ENCODE measurements at regions not wholly inside any gene's neighbourhood (a gene's known extent, or its start where the extent isn't known, plus 50 kb on each side); places are given as distances from the start of the nearest gene placed in this dataset.

GRCh38 chr3:6549296-6549695, 311.6 kb upstream of the GRM7 start:
- H3K9me3 ChIP-seq (ENCODE audit: control insufficient read depth in 1 of 2, low read length in 2 of 2), result peaks cover 5 to 15% of the 10 kb centered on the region in 2 donors

GRCh38 chr3:6551165-6551564, 309.8 kb upstream of the GRM7 start:
- peaks cover 5 to 15% of the 10 kb centered on the region in 2 donors for H3K9me3 ChIP-seq (ENCODE audit: control insufficient read depth in 1 of 2, low read length in 2 of 2)
- H3K27ac ChIP-seq (ENCODE audit: low read length), result no peak overlapping the region
- H3K4me3 ChIP-seq (ENCODE audit: low read depth in 1 of 2, low read length in 2 of 2), result no peak overlapping the region

More at GRCh38 chr3:6549296-6549695, 311.6 kb upstream of the GRM7 start:
- H3K4me3 ChIP-seq (ENCODE audit: low read depth in 1 of 2, low read length in 2 of 2), result peak overlapping the region in 1 of 2 donors; percentile 19
- no peaks in the 10 kb centered on the region for H3K4me1 ChIP-seq (ENCODE audit: control insufficient read depth in 1 of 2, insufficient read depth in 2 of 2, low read length in 2 of 2)
- H3K36me3 ChIP-seq (ENCODE audit: control insufficient read depth in 1 of 2, insufficient read depth in 2 of 2, low read length in 2 of 2), result no peaks in the 10 kb centered on the region
- H3K27me3 ChIP-seq (ENCODE audit: low read depth, low read length), result no peaks in the 10 kb centered on the region
- H3K27ac ChIP-seq (ENCODE audit: low read length), result no peak overlapping the region

GRCh38 chr3:6560259-6560658, 300.7 kb upstream of the GRM7 start:
- Histone ChIP-seq H3K36me3 (ENCODE audit: control insufficient read depth in 1 of 2, insufficient read depth in 2 of 2, low read length in 2 of 2) (no peaks in the 10 kb centered on the region), H3K4me3 (ENCODE audit: low read depth in 1 of 2, low read length in 2 of 2) (no peak overlapping the region), H3K27me3 (ENCODE audit: low read depth, low read length) (no peaks in the 10 kb centered on the region), H3K27ac (ENCODE audit: low read length) (no peak overlapping the region), H3K9me3 (ENCODE audit: control insufficient read depth in 1 of 2, low read length in 2 of 2) (no peaks in the 10 kb centered on the region), H3K4me1 (ENCODE audit: control insufficient read depth in 1 of 2, insufficient read depth in 2 of 2, low read length in 2 of 2) (no peaks in the 10 kb centered on the region)

More at GRCh38 chr3:6551165-6551564, 309.8 kb upstream of the GRM7 start:
- H3K27me3 ChIP-seq (ENCODE audit: low read depth, low read length), result no peaks in the 10 kb centered on the region
- H3K4me1 ChIP-seq (ENCODE audit: control insufficient read depth in 1 of 2, insufficient read depth in 2 of 2, low read length in 2 of 2), result no peaks in the 10 kb centered on the region
- no peaks in the 10 kb centered on the region for H3K36me3 ChIP-seq (ENCODE audit: control insufficient read depth in 1 of 2, insufficient read depth in 2 of 2, low read length in 2 of 2)

GRCh38 chr3:6567241-6567640, 293.7 kb upstream of the GRM7 start:
- no peak overlapping the region for H3K27ac ChIP-seq (ENCODE audit: low read length)
- no peaks in the 10 kb centered on the region for H3K27me3 ChIP-seq (ENCODE audit: low read depth, low read length)
- no peaks in the 10 kb centered on the region for H3K4me1 ChIP-seq (ENCODE audit: control insufficient read depth in 1 of 2, insufficient read depth in 2 of 2, low read length in 2 of 2)
- no peak overlapping the region for H3K4me3 ChIP-seq (ENCODE audit: low read depth in 1 of 2, low read length in 2 of 2)
- H3K9me3 ChIP-seq (ENCODE audit: control insufficient read depth in 1 of 2, low read length in 2 of 2), result no peaks in the 10 kb centered on the region
- H3K36me3 ChIP-seq (ENCODE audit: control insufficient read depth in 1 of 2, insufficient read depth in 2 of 2, low read length in 2 of 2), result no peaks in the 10 kb centered on the region

- Histone ChIP-seq H3K36me3 (ENCODE audit: control insufficient read depth in 1 of 2, insufficient read depth in 2 of 2, low read length in 2 of 2) (no peaks in the 10 kb centered on the region), H3K4me1 (ENCODE audit: control insufficient read depth in 1 of 2, insufficient read depth in 2 of 2, low read length in 2 of 2) (no peaks in the 10 kb centered on the region), H3K4me3 (ENCODE audit: low read depth in 1 of 2, low read length in 2 of 2) (no peak overlapping the region), H3K9me3 (ENCODE audit: control insufficient read depth in 1 of 2, low read length in 2 of 2) (no peaks in the 10 kb centered on the region), H3K27ac (ENCODE audit: low read length) (no peak overlapping the region), H3K27me3 (ENCODE audit: low read depth, low read length) (no peaks in the 10 kb centered on the region)
Observed at GRCh38 chr3:6568999-6569493, 291.9 kb upstream of the GRM7 start.

GRCh38 chr3:6571448-6571847, 289.5 kb upstream of the GRM7 start:
- H3K36me3 ChIP-seq (ENCODE audit: control insufficient read depth in 1 of 2, insufficient read depth in 2 of 2, low read length in 2 of 2), result no peaks in the 10 kb centered on the region
- no peak overlapping the region for H3K4me3 ChIP-seq (ENCODE audit: low read depth in 1 of 2, low read length in 2 of 2)
- H3K27me3 ChIP-seq (ENCODE audit: low read depth, low read length), result no peaks in the 10 kb centered on the region
- no peaks in the 10 kb centered on the region for H3K9me3 ChIP-seq (ENCODE audit: control insufficient read depth in 1 of 2, low read length in 2 of 2)
- no peak overlapping the region for H3K27ac ChIP-seq (ENCODE audit: low read length)
- no peaks in the 10 kb centered on the region for H3K4me1 ChIP-seq (ENCODE audit: control insufficient read depth in 1 of 2, insufficient read depth in 2 of 2, low read length in 2 of 2)

GRCh38 chr3:6577584-6577983, 283.3 kb upstream of the GRM7 start:
- Histone ChIP-seq H3K27ac (ENCODE audit: low read length) (no peak overlapping the region), H3K4me3 (ENCODE audit: low read depth in 1 of 2, low read length in 2 of 2) (no peak overlapping the region), H3K9me3 (ENCODE audit: control insufficient read depth in 1 of 2, low read length in 2 of 2) (no peaks in the 10 kb centered on the region)

GRCh38 chr3:6578526-6578925, 282.4 kb upstream of the GRM7 start:
- no peaks in the 10 kb centered on the region for H3K36me3 ChIP-seq (ENCODE audit: control insufficient read depth in 1 of 2, insufficient read depth in 2 of 2, low read length in 2 of 2)
- H3K9me3 ChIP-seq (ENCODE audit: control insufficient read depth in 1 of 2, low read length in 2 of 2), result no peaks in the 10 kb centered on the region
- no peak overlapping the region for H3K4me3 ChIP-seq (ENCODE audit: low read depth in 1 of 2, low read length in 2 of 2)
- H3K4me1 ChIP-seq (ENCODE audit: control insufficient read depth in 1 of 2, insufficient read depth in 2 of 2, low read length in 2 of 2), result no peaks in the 10 kb centered on the region
- H3K27me3 ChIP-seq (ENCODE audit: low read depth, low read length), result no peaks in the 10 kb centered on the region
- no peak overlapping the region for H3K27ac ChIP-seq (ENCODE audit: low read length)

More at GRCh38 chr3:6577584-6577983, 283.3 kb upstream of the GRM7 start:
- Histone ChIP-seq H3K27me3 (ENCODE audit: low read depth, low read length) (no peaks in the 10 kb centered on the region), H3K36me3 (ENCODE audit: control insufficient read depth in 1 of 2, insufficient read depth in 2 of 2, low read length in 2 of 2) (no peaks in the 10 kb centered on the region), H3K4me1 (ENCODE audit: control insufficient read depth in 1 of 2, insufficient read depth in 2 of 2, low read length in 2 of 2) (no peaks in the 10 kb centered on the region)

GRCh38 chr3:6580808-6581207, 280.1 kb upstream of the GRM7 start:
- no peak overlapping the region for H3K4me3 ChIP-seq (ENCODE audit: low read depth in 1 of 2, low read length in 2 of 2)
- no peaks in the 10 kb centered on the region for H3K36me3 ChIP-seq (ENCODE audit: control insufficient read depth in 1 of 2, insufficient read depth in 2 of 2, low read length in 2 of 2)
- H3K27ac ChIP-seq (ENCODE audit: low read length), result no peak overlapping the region
- H3K4me1 ChIP-seq (ENCODE audit: control insufficient read depth in 1 of 2, insufficient read depth in 2 of 2, low read length in 2 of 2), result no peaks in the 10 kb centered on the region
- no peaks in the 10 kb centered on the region for H3K27me3 ChIP-seq (ENCODE audit: low read depth, low read length)
- no peaks in the 10 kb centered on the region for H3K9me3 ChIP-seq (ENCODE audit: control insufficient read depth in 1 of 2, low read length in 2 of 2)

GRCh38 chr3:6585360-6585759, 275.6 kb upstream of the GRM7 start:
- H3K4me1 ChIP-seq (ENCODE audit: control insufficient read depth in 1 of 2, insufficient read depth in 2 of 2, low read length in 2 of 2), result no peaks in the 10 kb centered on the region
- no peak overlapping the region for H3K4me3 ChIP-seq (ENCODE audit: low read depth in 1 of 2, low read length in 2 of 2)
- H3K36me3 ChIP-seq (ENCODE audit: control insufficient read depth in 1 of 2, insufficient read depth in 2 of 2, low read length in 2 of 2), result no peaks in the 10 kb centered on the region
- H3K27ac ChIP-seq (ENCODE audit: low read length), result no peak overlapping the region
- H3K9me3 ChIP-seq (ENCODE audit: control insufficient read depth in 1 of 2, low read length in 2 of 2), result no peaks in the 10 kb centered on the region
- H3K27me3 ChIP-seq (ENCODE audit: low read depth, low read length), result no peaks in the 10 kb centered on the region

GRCh38 chr3:6600237-6600636, 260.7 kb upstream of the GRM7 start:
- no peak overlapping the region for H3K27ac ChIP-seq (ENCODE audit: low read length)
- no peaks in the 10 kb centered on the region for H3K9me3 ChIP-seq (ENCODE audit: control insufficient read depth in 1 of 2, low read length in 2 of 2)
- no peaks in the 10 kb centered on the region for H3K27me3 ChIP-seq (ENCODE audit: low read depth, low read length)
- no peak overlapping the region for H3K4me3 ChIP-seq (ENCODE audit: low read depth in 1 of 2, low read length in 2 of 2)
- H3K4me1 ChIP-seq (ENCODE audit: control insufficient read depth in 1 of 2, insufficient read depth in 2 of 2, low read length in 2 of 2), result no peaks in the 10 kb centered on the region
- no peaks in the 10 kb centered on the region for H3K36me3 ChIP-seq (ENCODE audit: control insufficient read depth in 1 of 2, insufficient read depth in 2 of 2, low read length in 2 of 2)

- Histone ChIP-seq H3K9me3 (ENCODE audit: control insufficient read depth in 1 of 2, low read length in 2 of 2) (no peaks in the 10 kb centered on the region), H3K4me1 (ENCODE audit: control insufficient read depth in 1 of 2, insufficient read depth in 2 of 2, low read length in 2 of 2) (no peaks in the 10 kb centered on the region), H3K27me3 (ENCODE audit: low read depth, low read length) (no peaks in the 10 kb centered on the region), H3K36me3 (ENCODE audit: control insufficient read depth in 1 of 2, insufficient read depth in 2 of 2, low read length in 2 of 2) (no peaks in the 10 kb centered on the region), H3K27ac (ENCODE audit: low read length) (no peak overlapping the region), H3K4me3 (ENCODE audit: low read depth in 1 of 2, low read length in 2 of 2) (no peak overlapping the region)
Observed at GRCh38 chr3:6601374-6601773, 259.5 kb upstream of the GRM7 start.
